IPS-18a (cell line): ENCODE measurements at regions not wholly inside any gene's neighbourhood (a gene's known extent, or its start where the extent isn't known, plus 50 kb on each side); places are given as distances from the start of the nearest gene placed in this dataset.
"Not testable (repeated sequence)": the region's sequence is repeated elsewhere in the genome, so short reads cannot be mapped to it uniquely, and the experiment has no call there.

ENCODE experiments used
- H3K27ac ChIP-seq: one replicate; pipeline ENCODE4 v1.5.1; 2013; ENCODE audit warnings: low read length
- H3K27me3 ChIP-seq: one replicate; pipeline ENCODE4 v1.6.1; 2013; ENCODE audit warnings: mild to moderate bottlenecking, low read length; ENCODE audit not compliant: control insufficient read depth, insufficient read depth
- H3K36me3 ChIP-seq: one replicate; pipeline ENCODE4 v1.6.1; 2013; ENCODE audit warnings: low read depth, low read length; ENCODE audit not compliant: control insufficient read depth
- H3K4me1 ChIP-seq: one replicate; pipeline ENCODE4 v1.6.1; 2013; ENCODE audit warnings: low read depth, low read length; ENCODE audit not compliant: control insufficient read depth
- H3K4me3 ChIP-seq: one replicate; pipeline ENCODE4 v1.5.1; 2013; ENCODE audit warnings: low read length
- H3K9ac ChIP-seq: one replicate; pipeline ENCODE4 v1.6.1; 2013; ENCODE audit warnings: mild to moderate bottlenecking, low read length, moderate library complexity
- H3K9me3 ChIP-seq: one replicate; pipeline ENCODE4 v1.6.1; 2013; ENCODE audit warnings: low read depth, low read length; ENCODE audit not compliant: control insufficient read depth

DNA sequence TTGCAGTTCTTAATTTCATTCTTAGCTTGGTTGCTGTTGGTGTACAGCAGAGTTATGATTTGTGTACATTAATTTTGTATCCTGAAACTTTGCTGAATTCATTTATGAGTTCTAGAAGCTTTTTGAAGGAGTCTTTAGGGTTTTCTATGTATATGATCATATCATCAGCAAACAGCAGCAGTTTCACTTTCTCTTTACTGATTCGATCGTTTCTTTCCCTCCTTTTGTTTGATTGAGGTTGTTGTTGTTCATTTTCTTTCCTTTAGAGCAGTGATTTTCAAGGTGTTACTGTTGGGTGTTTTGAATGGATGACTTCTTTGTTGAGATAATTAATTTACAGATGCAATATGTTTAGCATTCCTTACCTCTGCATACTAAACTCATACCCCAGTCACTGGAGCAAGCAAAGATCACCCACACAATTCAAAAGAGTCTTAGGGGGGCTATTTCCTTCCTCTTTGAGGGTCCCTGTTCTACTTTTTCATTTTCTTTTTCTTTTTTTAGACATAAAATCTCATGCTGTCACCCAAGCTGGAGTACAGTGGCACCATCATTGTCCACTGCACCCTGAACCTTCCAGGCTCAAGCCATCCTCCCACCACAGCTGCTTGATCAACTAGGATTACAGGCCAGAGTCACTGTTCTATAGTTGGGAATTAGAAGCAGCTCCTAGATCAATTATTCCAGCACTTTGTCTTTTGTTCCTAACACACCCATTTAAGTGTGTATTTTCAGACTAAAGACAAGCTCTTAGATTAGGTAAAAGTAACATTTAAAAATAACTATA is 115.8 kb upstream of the GPR39 start:
- not testable (repeated sequence) for H3K9me3 ChIP-seq, H3K4me3 ChIP-seq, H3K4me1 ChIP-seq, H3K9ac ChIP-seq, H3K27ac ChIP-seq, H3K27me3 ChIP-seq, H3K36me3 ChIP-seq

DNA sequence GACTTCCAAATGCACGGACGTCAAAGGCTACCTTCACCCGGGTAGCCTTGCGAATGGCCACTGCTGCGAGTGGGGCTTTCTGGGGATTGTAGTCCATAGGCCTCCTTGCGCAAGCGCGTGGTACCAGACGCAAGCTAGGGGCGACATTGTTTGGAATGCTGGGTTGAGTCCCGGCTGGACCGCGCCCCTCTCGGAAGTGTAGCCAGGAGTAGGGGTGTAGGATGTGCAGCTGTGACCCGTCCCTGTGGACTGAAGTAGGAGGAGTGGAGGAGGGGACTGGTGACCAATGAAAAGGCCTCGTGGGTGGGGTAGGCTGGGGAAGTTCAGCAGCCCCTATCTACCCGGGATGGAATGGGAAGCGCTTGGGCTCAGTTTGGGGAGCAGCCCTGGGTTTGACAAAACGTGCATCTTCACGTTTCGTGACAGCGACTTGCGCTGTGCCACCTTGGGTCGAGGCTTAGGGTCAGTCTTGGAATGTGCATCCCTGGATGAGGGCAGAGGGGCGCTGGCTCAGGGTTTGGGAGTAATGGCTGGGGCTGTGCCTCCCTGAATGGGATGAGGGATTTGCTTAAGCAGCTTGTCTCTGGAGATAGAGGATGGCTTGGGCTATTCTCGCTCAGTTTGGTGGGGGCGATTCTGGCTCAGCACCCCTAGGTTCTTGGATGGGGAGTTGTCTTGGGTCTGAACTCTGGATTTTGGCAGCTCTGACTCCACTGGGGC is 111.8 kb upstream of the GPR39 start:
- not testable (repeated sequence) for H3K36me3 ChIP-seq, H3K9me3 ChIP-seq, H3K27me3 ChIP-seq, H3K9ac ChIP-seq, H3K4me1 ChIP-seq, H3K27ac ChIP-seq
- peak overlapping the region; percentile 75 for H3K4me3 ChIP-seq

DNA sequence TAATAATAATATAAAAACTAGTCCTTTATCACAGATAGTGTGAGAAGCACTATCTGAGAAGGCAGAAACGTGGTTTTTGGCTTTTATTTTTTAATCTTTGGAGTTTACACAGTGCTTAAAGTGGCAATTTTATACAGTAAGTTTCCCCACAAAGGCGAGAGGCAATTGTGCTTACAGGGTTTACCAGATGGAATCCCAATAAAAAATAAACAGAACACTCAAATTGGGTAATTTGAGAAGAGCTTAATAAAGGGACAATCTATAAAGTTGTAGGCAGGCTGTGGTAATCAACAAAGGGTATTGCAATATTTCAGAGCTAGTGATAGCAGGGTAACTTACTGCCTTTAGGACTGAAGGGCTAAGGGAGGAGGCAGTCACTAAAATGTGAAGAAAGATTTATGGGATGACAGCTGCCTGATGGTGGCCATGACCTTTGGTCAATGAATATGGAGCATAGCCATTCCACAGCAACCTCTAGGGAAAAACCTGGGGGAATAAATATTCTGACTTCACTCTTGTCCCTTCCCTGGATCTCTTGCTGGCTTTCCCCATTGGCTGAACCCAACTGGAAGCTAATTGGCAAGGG is 108.9 kb upstream of the GPR39 start:
- H3K4me1 ChIP-seq, H3K9ac ChIP-seq, H3K9me3 ChIP-seq, H3K36me3 ChIP-seq, H3K27ac ChIP-seq, H3K4me3 ChIP-seq, H3K27me3 ChIP-seq: not testable (repeated sequence)

- not testable (repeated sequence) for H3K4me3 ChIP-seq, H3K4me1 ChIP-seq, H3K27me3 ChIP-seq, H3K27ac ChIP-seq, H3K36me3 ChIP-seq, H3K9me3 ChIP-seq, H3K9ac ChIP-seq
These were observed 107.4 kb upstream of the GPR39 start for GRCh38 chr2:132309203-132309602.

DNA sequence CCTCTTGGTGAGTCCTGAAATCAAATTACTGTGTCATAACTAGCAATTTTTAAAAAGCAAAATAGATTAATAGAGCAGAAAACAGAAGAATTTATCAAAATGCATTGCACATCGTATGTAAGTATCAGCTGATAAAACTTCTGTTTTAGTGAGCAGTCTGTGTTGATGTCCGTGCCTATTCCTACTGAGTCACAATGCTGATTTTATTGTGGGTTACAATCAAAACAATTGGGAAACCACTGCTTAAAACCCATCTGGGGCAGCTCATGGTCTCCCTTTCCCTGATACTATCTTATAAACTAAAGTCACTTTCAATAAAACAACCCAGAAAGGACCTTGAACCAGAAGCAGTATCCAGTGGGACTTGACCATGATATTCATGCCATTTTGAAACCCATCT is 101.1 kb upstream of the GPR39 start:
- not testable (repeated sequence) for H3K4me1 ChIP-seq, H3K27ac ChIP-seq, H3K9me3 ChIP-seq, H3K36me3 ChIP-seq, H3K9ac ChIP-seq, H3K4me3 ChIP-seq, H3K27me3 ChIP-seq

GRCh38 chr2:132317026-132317680 is 99.5 kb upstream of the GPR39 start:
- H3K9ac ChIP-seq, H3K9me3 ChIP-seq, H3K4me3 ChIP-seq, H3K4me1 ChIP-seq, H3K36me3 ChIP-seq, H3K27ac ChIP-seq, H3K27me3 ChIP-seq: not testable (repeated sequence)

- not testable (repeated sequence) for H3K36me3 ChIP-seq, H3K9me3 ChIP-seq, H3K4me3 ChIP-seq, H3K27me3 ChIP-seq, H3K27ac ChIP-seq, H3K9ac ChIP-seq, H3K4me1 ChIP-seq
These were observed 98.1 kb upstream of the GPR39 start for GRCh38 chr2:132318481-132318880.

- H3K9me3 ChIP-seq, H3K36me3 ChIP-seq, H3K4me1 ChIP-seq, H3K9ac ChIP-seq, H3K27me3 ChIP-seq, H3K27ac ChIP-seq, H3K4me3 ChIP-seq: not testable (repeated sequence)
These were observed 92.6 kb upstream of the GPR39 start for GRCh38 chr2:132324005-132324404.

- H3K27ac ChIP-seq, H3K27me3 ChIP-seq, H3K36me3 ChIP-seq, H3K9me3 ChIP-seq, H3K4me3 ChIP-seq, H3K4me1 ChIP-seq, H3K9ac ChIP-seq: not testable (repeated sequence)
These were observed 84.1 kb upstream of the GPR39 start for GRCh38 chr2:132332345-132333033.

DNA sequence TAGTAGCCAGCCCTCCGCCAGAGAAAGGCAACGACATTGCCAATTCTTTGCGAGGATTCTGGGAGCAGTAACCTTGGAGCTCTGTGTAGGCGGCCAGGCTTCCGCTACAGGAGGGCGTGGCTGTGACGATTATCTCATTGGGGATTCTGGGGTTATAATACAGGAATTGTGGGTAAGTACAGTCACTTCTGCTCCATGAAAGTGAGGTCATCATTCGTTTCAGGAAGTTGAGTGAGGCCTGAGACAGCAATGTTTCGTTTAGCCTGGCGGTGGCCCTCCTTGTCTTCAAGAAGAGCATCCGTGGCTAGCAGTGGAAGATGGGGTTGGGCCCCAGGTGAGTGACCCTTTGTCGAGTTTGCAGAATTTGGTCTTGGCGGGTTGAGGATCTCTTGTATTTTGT is 79.5 kb upstream of the GPR39 start:
- H3K36me3 ChIP-seq, H3K27ac ChIP-seq, H3K4me3 ChIP-seq, H3K9ac ChIP-seq, H3K27me3 ChIP-seq, H3K9me3 ChIP-seq, H3K4me1 ChIP-seq: not testable (repeated sequence)

DNA sequence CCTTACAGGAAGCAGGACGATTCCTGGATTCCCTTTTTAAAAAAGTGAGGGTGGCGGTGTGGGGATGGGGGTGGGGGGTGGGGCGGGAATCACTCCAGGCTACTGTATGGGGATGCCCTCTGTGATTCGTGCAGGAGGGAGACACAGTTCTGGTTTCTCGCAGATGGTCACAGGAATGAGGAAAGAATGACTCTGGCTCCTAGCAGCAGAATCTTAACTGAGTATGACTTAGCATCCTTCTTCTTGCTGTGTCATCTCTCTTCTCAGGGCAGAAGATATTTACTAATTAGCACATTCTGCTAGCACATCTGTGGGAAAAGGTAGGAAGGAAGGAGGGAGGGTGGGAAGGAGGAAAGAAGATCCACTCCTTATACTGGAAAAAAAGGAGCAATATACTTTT is 78.8 kb upstream of the GPR39 start:
- not testable (repeated sequence) for H3K4me3 ChIP-seq, H3K27me3 ChIP-seq, H3K36me3 ChIP-seq, H3K9ac ChIP-seq, H3K4me1 ChIP-seq, H3K27ac ChIP-seq, H3K9me3 ChIP-seq
